ENCODE measurements at regions not wholly inside any gene's neighbourhood (a gene's known extent, or its start where the extent isn't known, plus 50 kb on each side); places are given as distances from the start of the nearest gene placed in this dataset.

DNA sequence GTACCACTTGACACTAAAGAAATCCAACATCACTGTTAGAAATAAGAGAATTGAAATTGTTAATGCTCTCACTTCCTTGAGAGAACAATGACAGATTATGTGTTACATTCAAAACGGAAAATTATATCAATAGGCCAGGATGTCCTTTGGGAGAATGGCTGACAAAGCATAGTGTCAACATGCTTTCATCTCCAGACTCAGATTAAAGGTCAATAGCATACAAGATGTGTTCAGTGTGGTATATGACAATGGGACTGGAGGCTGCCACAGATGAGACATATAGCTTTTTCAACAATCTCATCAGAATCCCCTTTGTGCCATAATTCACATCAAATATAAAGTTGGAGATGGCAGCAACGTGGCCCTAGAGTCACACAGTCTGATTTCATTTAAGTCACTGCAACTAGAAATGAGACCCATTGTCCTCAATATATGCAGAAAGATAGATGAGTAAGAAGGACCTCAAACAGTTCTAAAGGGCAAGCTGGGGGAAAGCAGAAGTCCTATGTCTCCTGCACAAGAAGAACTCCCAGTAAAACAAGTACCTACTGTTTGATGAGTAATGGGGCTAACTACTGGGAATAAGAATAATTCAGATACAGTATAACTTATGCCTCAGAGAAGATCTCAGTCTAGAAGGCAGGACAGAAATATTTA is 327.9 kb downstream of the TTLL7 start (continued):
- TF ChIP-seq WRNIP1 (IDR thresholded peaks at IDR 0.05; ENCODE audit: borderline replicate concordance, low read depth, low read length) (no peak), CHD2 (IDR thresholded peaks at IDR 0.05; ENCODE audit: borderline replicate concordance, low read depth, low read length) (no peak), RUNX3 (IDR thresholded peaks at IDR 0.05; ENCODE audit: low read length) (no peak), NFYA (IDR thresholded peaks at IDR 0.05; ENCODE audit: borderline replicate concordance, low read depth, low read length) (no peak), SPI1 (IDR thresholded peaks at IDR 0.05; ENCODE audit: borderline replicate concordance, insufficient read depth, low read depth, low read length) (peak; percentile 37; the same call in 1 of the 2 replicates)

DNA sequence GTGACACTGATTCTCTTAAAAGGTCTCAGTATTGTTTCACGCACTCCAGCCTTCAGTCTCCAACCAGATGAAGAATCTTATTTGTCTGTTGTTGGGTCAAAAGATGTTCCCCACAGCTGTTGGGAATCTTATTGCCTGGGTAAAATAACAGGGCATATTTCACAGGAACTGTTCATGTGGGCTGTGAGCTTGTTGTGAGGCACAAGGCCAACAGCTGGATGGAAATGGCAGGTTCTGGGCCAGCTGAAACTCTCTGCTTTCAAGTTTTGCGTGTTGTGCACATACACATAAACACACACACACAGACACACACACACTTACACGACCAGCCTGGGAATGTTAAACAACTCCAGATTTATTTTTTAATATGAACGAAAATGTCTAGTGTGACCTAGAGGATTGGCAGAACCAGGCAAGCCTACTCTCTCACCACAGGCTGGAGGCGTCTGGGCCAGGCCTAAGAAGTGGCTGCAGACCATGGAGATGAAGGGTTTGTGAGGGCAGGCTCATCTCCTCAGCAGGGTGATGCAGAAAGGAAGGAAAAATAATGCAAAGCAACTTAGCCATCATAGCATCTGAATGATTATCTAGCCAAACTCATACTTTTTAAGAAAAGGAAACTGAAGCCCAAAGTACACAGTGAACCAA is 357.0 kb downstream of the TTLL7 start:
- no peaks in the 10 kb centered on the region for H3K9me3 ChIP-seq (replicated peaks; ENCODE audit: control insufficient read depth, insufficient read depth, low read length)
- WGBS (ENCODE audit: insufficient coverage, insufficient replicate concordance, low lambda C conversion rate, missing lambda C conversion rate): 57% methylated on average over 5 of the region's 5 CpGs
- no peak overlapping the region for H3K4me3 ChIP-seq
- ChIA-PET RAD21 (ENCODE audit: unreplicated experiment) (interaction anchor here (1.0 kb wide), 1 partner anchor 332 kb away, joined by 3 read pairs; no protein-coding TSS in a partner anchor), POLR2A (no interaction called here), CTCF (no interaction called here), SMC1A (ENCODE audit: uncharacterized antibody, unreplicated experiment) (no interaction called here)
- no peak overlapping the region for H2AFZ ChIP-seq (ENCODE audit: control insufficient read depth, low read depth, low read length)
- DNase-seq (ENCODE audit: low read depth, low spot score): no peak
- no peak overlapping the region for H3K4me2 ChIP-seq (ENCODE audit: control insufficient read depth, insufficient read depth)
- H3K36me3 ChIP-seq (ENCODE audit: control insufficient read depth in 2 of 2, insufficient read depth in 2 of 2, low read length in 1 of 2): no peaks in the 10 kb centered on the region
- H4K20me1 ChIP-seq (ENCODE audit: control insufficient read depth, insufficient read depth): no peaks in the 10 kb centered on the region
- H3K27ac ChIP-seq (ENCODE audit: control insufficient read depth, insufficient read depth): no peak overlapping the region
- no peaks in the 10 kb centered on the region for H3K79me2 ChIP-seq (ENCODE audit: control insufficient read depth, insufficient read depth, low read length)
- in situ Hi-C loops (cut with MboI): no loop called here
- no TSS peak for BruUV-seq (replicated peaks)
- H3K27me3 ChIP-seq (replicated peaks in 1 of 2; ENCODE audit: control insufficient read depth in 2 of 2, insufficient read depth in 2 of 2, low read length in 1 of 2): no peaks in the 10 kb centered on the region
- no peak overlapping the region for H3K9ac ChIP-seq (ENCODE audit: control insufficient read depth, insufficient read depth, low read length)
- ATAC-seq: no peak
- TF ChIP-seq BHLHE40 (IDR thresholded peaks at IDR 0.05; ENCODE audit: borderline replicate concordance in 1 of 2, low read depth in 2 of 2, low read length in 1 of 2): no peak
- TF ChIP-seq, protein P1, sequence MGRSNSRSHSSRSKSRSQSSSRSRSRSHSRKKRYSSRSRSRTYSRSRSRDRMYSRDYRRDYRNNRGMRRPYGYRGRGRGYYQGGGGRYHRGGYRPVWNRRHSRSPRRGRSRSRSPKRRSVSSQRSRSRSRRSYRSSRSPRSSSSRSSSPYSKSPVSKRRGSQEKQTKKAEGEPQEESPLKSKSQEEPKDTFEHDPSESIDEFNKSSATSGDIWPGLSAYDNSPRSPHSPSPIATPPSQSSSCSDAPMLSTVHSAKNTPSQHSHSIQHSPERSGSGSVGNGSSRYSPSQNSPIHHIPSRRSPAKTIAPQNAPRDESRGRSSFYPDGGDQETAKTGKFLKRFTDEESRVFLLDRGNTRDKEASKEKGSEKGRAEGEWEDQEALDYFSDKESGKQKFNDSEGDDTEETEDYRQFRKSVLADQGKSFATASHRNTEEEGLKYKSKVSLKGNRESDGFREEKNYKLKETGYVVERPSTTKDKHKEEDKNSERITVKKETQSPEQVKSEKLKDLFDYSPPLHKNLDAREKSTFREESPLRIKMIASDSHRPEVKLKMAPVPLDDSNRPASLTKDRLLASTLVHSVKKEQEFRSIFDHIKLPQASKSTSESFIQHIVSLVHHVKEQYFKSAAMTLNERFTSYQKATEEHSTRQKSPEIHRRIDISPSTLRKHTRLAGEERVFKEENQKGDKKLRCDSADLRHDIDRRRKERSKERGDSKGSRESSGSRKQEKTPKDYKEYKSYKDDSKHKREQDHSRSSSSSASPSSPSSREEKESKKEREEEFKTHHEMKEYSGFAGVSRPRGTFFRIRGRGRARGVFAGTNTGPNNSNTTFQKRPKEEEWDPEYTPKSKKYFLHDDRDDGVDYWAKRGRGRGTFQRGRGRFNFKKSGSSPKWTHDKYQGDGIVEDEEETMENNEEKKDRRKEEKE (IDR thresholded peaks at IDR 0.05): no peak
- TF ChIP-seq CBX3 (IDR thresholded peaks at IDR 0.05; ENCODE audit: borderline replicate concordance, low read depth): no peak
- no peaks in the 10 kb centered on the region for H3K4me1 ChIP-seq (ENCODE audit: control insufficient read depth, insufficient read depth, low read length)
- intact Hi-C loops (cut with micrococcal nuclease; ENCODE audit: unreplicated experiment): no loop called here
- no peak for FAIRE-seq
